ENCODE measurements at regions not wholly inside any gene's neighbourhood (a gene's known extent, or its start where the extent isn't known, plus 50 kb on each side); places are given as distances from the start of the nearest gene placed in this dataset.

DNA sequence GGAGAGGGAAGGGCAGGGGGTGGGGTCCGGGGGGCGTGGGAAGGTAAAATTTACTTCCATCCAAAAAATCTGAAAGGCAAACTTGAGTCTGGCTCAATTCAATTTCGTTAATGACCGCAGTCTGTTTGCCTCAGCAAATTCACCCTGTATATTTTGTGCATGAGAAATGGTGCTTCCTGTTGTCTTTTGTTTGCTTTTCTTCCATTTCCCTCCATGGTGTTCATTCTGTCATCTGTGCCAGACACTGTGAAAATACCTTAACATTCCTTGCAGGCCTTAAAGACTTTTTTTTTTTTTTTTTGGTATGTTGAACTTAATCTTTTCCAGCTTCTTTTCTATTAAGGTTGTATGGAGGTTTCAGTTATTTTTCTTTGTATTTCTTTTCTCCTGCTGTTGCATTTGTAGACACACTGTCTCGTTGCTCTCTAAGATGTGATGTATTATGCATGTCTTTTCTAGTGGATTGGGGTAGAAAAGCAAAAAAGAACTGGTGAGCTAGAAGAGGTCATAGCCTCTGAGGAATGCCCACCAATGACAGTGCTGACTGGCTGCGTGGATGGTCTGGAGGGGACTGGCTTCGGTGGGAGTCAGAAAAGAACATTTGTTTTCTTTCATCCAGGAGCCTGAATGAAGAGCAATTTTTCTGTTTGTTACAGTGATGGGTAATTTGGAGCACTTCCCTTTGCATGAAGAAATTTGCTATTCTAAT lies 585.0 kb upstream of the MAP3K7 start:
- no peak for TF ChIP-seq TAF1 (IDR thresholded peaks at IDR 0.05; ENCODE audit: low read depth)
- TF ChIP-seq, protein P1, sequence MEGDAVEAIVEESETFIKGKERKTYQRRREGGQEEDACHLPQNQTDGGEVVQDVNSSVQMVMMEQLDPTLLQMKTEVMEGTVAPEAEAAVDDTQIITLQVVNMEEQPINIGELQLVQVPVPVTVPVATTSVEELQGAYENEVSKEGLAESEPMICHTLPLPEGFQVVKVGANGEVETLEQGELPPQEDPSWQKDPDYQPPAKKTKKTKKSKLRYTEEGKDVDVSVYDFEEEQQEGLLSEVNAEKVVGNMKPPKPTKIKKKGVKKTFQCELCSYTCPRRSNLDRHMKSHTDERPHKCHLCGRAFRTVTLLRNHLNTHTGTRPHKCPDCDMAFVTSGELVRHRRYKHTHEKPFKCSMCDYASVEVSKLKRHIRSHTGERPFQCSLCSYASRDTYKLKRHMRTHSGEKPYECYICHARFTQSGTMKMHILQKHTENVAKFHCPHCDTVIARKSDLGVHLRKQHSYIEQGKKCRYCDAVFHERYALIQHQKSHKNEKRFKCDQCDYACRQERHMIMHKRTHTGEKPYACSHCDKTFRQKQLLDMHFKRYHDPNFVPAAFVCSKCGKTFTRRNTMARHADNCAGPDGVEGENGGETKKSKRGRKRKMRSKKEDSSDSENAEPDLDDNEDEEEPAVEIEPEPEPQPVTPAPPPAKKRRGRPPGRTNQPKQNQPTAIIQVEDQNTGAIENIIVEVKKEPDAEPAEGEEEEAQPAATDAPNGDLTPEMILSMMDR (IDR thresholded peaks at IDR 0.05; ENCODE audit: poor library complexity, severe bottlenecking), result no peak
